OCI-M1 (cell line): ENCODE measurements at regions not wholly inside any gene's neighbourhood (a gene's known extent, or its start where the extent isn't known, plus 50 kb on each side); places are given as distances from the start of the nearest gene placed in this dataset.
"Not testable (repeated sequence)": the region's sequence is repeated elsewhere in the genome, so short reads cannot be mapped to it uniquely, and the experiment has no call there.

Experiments
- DNase-seq: peaks from one replicate; lab custom pipeline; 2025; lab: John Stamatoyannopoulos, UW

DNA sequence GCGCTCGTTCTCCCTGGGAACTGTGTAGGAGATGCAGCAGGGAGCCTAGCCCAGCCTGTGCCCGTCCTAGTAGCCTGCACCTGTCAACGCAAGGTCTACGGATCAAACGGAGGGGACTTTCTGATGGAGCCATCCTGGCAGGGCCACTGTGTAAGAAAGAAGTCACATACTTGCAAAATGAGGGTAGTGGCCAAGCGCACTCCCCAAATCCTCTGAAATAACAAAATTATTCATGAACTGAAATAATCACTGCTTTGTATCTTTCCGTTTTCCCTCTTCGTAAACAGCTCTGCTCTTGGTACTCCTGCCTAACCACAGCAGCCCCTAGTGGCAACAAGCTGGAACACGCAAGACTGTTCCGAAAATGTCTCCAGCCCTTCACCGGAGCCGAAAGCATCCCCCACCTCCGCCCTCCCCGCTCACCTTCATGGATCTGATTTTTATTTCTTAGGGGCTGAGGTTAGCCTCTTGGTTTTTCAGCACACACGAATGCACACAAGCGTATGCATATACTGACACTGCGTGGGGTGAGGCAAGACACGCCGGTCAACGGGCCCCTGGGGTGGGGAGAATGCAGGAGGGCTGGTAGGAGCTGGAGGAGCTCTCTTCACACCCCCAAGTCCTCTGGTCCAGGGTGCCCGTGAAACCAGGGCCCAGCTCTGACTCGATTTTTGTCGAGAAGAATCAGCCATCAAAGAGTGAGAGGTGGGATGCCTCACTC lies 100.8 kb downstream of the ABCC12 start:
- DNase-seq = peak; percentile 3

DNA sequence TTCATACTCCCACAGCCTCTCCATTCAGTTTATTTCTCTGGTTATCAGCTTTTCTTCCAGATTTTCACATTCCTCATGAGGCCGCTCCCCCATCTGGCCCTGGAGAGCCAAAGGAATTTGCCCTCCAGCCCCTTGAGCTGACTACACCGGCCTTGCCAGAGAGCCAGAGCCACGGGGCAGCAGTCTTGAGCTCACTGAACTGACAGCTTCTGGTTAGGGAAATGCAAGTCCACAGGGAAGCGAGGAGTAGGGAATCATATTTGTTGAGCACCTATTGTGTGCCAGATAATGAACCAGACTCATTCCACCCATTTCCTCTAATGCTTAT lies 102.4 kb downstream of the ABCC12 start:
- DNase-seq = no peak

DNA sequence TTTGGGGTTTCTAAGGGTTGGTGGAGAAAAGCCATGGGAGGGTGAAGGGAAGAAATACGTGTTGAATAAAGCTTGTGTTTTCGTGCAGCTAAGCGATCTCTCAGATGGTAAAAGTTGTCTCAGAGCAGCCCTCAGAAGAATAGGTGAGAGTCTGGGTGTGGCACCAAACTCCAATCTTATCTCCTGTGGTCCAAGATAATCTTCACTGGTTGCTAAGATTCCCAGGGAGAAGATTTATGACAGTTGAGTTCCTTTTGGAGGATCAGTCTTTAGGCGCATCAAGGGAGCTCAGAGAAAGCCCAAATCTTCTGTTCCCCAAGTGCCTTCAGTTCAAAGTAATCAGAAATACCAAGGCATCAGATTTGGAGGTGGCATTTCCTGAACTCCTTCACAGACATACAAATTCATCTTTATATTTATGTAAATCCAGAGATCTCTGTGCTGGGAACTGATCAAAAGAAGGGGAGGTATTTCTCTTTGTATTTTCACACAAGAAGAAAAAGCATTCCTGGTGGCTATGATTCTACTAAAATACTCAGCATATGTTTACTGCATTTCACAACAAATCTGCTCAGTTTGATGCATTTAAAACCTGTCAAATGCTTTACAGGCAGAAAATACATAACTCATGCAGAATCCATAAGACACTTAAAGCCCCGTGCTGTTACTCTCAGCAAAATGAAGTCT lies 102.9 kb downstream of the ABCC12 start:
- no peak for DNase-seq

DNA sequence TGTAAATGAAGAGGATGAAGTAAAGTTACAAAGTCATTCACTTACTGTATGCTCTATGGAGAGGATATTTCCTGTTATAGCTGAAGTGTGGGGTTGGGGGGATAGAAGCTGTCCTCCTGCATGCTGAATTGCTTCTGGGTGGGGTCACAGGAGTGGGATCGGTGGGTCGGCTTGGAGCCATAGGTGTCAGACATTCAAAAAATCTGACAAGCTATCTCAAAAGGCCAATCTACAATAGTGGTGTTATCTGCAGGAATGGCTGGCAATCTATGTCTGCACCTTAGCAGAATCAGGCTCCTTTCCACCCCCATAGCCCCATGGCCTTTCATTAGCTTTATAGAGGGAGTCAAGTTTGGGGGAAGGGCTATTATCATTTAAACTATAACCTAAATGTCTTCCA lies 104.9 kb downstream of the ABCC12 start:
- no peak for DNase-seq

DNA sequence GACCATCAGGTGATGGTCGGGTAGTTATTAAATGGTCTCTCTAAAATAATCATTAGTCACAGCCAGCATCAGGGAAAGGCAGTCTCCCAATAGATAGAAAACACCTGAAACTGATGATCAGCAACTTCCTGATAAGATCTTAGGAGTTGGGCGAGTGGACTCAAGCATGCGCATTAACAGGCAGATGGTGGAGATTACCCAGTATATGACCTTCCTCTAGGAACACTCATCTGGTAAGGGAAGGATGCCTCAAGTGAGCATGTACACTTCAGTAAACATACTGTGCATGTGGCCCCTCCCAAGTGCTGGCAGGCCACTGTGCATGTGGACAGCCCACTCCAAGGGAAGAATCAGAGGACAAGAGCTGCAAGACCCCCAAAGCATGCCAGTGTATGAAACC lies 105.9 kb downstream of the ABCC12 start:
- no peak for DNase-seq

DNA sequence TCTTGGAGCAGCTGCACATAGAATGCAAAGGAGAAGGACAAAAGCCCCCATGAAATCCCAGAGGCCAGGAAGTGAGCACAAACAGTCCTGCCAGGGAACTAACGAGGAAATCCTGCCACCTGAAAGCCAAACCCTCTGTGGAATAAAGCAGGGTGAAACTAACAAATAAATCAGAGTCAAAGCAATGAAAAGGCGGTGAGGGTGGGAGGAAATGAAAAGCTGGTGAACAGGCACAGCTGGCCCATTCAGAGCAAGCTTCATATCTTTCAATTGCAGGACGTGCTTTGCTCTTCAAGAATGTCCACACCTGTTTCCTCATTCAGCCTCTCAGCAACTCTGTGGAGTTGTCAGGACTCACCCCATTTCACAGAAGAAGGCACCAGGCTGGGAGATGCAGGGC lies 108.1 kb downstream of the ABCC12 start:
- DNase-seq = no peak

DNA sequence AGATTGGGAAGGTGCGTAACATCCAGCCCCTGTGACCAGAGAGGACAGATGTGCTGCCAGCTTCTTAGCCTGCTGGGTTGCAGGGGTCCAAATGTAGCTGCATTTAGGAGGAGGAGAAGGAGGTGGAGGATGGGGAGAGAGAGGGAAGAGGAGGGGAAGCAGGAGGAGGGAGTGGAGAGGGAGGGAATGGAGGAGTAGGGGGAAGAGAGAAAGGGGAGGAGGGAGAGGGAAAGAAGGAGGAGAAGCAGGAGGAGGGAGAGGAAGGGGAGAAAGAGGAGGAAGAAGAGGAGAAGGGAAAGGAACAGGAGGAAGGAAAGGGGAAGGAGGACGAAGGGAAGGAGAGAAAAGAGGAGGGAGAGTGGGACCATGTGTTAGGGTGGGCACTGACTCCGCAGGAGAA lies 108.6 kb downstream of the ABCC12 start:
- DNase-seq = no peak

DNA sequence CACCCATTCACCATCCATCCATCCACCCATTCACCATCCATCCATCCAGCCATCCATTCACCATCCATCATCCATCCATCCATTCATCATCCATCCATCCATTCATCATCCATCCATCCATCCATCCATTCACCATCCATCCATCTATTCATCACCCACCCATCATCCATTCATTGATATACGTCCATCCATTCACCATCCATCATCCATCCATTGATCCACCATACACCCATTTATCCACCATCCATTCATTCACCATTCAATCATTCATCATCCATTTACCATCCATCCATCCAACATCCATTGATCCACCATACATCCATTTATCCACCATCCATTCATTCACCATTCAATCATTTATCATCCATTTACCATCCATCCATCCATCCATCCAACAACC lies 111.7 kb downstream of the ABCC12 start:
- no peak for DNase-seq

DNA sequence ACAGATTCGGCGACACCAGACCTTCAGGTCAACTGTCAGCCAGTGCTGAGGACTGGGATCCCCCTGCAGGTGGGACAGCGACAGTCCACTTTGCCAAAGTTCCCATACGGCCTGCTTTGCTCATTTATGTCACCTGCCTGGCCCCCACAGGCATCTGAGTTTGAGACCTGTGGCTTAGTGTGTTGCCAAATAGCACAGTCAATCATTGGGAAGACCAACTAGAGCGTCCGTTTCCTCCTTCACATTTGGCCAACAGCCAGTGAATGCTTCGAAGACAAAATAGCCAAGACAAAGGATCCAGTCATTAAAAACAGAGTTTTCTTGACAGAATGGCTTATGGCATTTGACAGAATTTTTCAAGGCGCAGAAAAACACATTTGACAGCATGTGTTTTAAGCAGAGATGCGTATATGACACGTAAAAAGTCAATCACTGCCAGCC lies 113.8 kb downstream of the ABCC12 start:
- no peak for DNase-seq

DNA sequence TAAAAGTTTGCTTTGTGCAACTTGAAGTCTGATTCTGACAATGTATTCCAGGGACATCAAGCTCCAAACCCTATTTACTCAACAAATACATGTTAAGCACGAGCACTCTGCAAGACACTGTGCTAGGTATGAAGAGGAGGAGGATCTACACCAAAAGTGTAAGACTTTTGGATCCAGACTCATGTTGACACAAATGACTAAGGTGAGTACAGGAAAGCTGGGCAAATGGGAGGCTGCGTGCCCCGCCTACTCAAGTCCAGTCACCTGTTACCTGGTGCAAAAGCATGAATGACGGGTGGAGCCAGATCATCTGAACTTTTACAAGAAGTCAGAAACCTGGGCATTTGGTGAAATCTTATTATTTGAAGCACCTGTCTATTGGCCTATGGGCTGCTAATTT lies 120.7 kb downstream of the ABCC12 start:
- no peak for DNase-seq

DNA sequence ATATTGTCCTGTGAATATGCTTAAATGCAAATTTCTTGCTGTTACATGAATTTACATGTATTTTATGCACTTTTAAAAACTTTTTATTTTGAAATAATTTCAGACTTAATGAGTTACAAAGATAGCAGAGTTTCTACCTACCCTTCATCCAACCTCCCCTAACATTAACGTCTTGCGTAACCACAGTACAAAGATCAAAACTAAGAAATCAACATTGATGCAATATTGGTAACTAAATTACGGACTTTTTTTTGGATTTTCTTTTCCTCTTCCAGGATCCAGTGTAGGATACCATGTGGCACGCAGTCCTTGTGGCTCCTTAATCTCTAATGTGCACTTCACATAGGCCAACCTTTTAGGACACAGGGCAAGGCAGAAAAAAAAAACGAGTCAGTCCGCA lies 124.9 kb downstream of the ABCC12 start:
- no peak for DNase-seq

DNA sequence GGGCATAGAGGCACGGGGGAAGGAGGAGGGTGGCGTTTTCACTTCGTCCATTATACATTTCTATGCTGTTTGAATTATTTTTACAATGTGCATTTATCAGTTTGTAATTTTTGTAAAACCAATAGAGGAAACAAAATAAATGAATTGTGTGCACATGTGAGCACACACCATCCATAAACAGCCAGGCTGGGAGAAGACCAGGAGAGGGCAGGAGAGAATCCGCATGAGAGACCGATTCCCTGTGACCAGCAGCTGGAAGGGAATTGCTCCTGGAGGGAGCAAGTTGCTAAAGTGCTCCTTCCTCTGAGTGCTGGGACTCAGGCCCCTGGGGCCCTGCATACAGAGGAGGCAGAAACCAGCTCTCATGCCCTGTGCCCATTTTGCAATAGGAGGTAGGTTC lies 126.0 kb downstream of the ABCC12 start:
- no peak for DNase-seq

DNA sequence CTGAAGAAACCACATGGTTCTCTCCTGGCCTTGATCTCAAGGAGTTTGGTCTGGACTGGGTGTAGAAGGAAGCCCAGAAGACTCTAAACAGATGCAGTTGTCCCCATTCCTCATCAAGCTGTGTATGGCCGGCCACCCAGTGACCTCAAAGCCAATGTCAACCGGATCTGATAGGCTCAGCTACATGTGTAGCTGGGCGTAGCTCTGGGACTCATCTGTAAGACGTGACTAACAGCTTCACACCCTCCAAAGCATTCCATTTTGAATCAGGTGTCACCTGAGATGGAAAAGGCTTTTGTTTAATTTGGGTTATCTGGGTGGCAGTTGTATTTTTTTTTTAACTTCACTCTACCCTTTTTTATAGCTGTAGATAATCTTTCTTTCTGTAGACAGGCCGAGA lies 130.4 kb downstream of the ABCC12 start:
- DNase-seq = no peak

DNA sequence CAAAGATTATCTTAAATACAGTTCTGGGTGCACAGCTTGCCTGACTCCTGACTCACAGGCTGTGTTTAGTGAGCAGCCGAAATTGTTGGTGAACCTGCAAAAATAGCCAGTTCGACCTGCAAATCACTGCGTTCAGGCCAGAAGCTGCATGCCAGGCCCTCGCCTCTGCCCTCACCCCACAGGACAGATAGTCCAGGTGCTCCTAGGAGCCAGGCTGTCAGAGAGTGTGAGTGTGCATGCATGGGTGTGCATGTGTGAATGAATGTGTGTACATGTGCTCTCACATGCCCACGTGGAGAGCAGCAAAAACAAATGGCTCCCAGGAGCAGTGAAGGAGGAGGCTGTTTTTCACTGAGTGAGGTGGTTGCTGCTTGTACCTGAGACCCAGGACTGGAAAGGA lies 131.8 kb downstream of the ABCC12 start:
- DNase-seq = no peak

DNA sequence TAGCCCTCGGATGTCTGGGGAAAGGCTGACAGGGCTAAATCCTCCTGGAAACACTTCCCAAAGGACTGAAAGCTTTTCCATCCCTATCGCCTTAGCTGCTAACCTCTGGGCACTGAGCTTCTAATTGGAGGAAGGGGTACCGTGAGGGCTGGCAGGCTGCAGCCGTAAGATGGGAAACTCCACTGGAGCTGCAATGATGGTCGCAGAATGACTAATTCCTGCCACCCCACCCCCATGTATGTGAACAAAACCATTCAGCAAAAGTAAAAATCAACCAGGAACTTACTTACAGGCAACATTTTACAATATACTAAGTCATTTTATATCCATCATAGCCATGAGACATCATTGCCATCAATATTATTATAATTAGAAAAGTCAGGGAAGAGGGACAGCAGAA lies 133.3 kb downstream of the ABCC12 start:
- no peak for DNase-seq

DNA sequence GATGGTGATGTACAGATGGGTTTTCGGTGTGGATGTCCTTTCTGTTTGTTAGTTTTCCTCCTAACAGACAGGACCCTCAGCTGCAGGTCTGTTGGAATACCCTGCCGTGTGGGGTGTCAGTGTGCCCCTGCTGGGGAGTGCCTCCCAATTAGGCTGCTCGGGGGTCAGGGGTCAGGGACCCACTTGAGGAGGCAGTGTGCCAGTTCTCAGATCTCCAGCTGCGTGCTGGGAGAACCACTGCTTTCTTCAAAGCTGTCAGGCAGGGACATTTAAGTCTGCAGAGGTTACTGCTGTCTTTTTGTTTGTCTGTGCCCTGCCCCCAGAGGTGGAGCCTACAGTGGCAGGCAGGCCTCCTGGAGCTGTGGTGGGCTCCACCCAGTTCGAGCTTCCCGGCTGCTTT lies 135.2 kb downstream of the ABCC12 start:
- DNase-seq = not testable (repeated sequence)

DNA sequence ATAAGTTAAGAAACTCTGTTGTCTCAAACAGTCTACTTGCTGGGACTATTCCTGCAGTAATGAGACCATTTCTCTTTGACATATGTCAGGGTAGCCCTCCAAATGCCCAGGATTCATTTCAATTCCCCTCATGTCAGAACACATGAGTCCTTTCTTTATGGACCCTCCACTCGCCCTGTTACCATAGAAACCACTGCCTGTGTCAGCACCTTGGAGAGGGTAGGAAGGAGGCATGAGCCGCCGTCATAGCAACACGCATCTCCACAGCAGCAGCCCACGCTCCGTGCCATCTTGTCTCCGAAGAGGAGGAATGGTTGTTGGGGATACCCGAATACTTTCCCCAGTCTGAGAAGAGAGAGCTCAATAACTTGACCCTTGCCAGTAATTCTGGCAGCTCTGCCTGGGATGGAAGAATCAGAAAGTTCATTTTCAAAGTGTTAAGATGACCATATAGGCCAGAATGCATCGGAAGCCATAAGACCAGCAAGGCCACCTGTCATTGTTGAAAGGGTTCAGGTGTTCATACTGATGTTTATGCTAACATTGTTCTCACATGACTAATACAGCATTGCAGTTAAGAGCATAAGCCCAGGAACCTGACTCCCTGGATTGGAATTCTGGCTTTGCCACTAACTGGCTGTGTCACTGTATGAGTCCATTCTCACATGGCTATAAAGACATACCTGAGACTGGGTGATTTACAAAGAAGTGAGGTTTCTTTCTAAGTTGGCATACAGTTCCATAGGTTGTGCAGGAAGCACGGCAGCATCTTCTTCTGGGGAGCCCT lies 141.3 kb downstream of the ABCC12 start:
- no peak for DNase-seq

DNA sequence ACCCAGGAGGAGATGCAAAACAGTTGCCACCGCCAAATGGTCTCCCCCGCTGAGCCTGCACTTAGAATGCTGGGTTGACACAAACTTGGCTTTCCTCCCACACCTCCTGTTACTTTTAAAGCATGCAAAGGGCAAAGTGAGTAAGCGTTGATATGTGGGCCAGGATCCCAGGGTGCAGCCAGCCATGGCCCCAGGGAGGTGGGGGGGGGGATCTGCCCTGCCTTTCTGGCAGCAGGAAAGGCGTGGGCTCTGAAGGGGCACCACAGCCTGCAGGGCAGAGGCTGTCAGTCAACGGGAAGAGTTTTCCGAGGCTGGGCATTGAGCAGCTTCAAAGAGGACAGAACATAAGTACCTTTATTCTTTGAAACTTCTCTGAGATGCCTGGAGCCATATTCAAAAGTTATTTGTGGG lies 142.3 kb downstream of the ABCC12 start:
- DNase-seq = no peak

DNA sequence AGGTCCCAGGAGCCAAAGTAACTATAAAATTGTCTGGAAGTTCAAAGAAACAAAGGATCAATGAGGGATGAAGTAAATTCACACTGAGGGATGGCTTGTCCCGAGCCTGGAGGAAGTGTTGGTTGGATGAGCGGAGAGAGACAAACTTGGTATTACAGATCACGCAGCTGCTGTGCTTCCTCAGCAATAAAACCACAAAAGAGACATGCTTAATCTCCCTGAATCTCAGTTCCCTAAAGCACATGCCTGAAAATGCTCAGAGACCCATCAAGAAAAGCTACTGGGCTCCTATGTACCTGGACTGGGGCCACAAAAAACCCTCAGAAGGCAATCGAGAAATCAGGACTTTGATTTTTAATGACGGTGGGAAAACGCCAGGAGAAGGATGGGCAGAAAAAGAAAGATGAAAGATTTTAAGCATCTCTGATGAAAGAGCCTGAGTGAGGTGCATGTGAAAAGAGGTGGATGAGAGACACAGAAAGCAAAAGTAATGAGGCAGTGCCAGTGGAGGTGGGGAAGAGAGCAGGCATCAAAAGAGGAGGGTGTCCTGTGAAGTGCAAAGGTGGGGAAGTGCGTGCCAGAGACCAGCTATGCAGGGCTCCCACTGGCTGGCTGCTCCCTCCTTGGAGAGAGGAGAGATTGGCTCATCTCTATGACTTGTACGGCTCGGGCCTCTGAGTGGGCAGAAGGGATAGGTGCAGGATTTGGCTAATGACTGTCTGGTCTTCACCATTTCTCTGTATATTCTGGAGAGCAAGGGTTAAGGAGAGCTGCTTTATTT lies 143.7 kb downstream of the ABCC12 start:
- no peak for DNase-seq

DNA sequence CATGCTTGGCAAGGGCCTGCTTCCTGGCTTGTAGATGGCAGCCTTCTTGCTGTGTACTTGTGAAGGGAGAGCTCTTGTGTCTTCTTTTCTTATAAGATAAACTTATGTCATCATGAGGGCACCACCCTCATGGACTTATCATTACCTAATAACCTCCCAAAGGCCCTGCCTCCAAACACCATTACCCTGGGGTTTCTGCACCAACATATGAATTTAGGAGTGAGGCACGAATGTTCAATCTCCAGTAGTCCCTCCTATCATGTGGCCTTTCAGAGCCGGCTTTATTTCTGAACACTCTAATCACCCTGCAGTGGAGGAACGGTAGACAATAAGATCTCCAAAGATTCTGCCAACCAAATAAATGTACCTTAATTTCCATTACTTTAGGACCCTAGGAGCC lies 144.3 kb downstream of the ABCC12 start:
- no peak for DNase-seq

DNA sequence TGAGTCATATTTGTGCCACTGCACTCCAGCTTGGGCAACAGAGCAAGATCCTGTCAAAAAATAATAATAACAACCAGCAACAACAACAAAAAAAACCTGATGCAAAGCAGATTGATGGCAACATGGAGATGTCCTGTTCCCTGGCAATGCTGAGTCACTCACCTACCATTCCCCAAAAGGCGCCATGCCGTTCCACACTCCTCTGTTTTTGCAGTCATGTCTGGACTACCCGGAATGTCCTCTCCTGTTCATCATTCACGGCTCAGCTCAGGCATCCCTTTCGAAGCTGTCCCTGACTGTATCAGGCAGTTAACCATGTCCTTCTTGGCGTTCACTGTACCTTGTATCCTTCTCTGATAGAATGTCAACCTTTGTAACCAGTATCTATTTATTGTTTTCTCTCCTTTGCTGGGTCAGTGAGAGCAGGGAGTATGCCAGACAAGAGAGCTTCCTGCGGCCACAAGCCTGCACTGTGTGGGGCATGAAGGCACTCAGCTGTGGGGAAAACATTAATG lies 147.7 kb downstream of the ABCC12 start:
- no peak for DNase-seq

DNA sequence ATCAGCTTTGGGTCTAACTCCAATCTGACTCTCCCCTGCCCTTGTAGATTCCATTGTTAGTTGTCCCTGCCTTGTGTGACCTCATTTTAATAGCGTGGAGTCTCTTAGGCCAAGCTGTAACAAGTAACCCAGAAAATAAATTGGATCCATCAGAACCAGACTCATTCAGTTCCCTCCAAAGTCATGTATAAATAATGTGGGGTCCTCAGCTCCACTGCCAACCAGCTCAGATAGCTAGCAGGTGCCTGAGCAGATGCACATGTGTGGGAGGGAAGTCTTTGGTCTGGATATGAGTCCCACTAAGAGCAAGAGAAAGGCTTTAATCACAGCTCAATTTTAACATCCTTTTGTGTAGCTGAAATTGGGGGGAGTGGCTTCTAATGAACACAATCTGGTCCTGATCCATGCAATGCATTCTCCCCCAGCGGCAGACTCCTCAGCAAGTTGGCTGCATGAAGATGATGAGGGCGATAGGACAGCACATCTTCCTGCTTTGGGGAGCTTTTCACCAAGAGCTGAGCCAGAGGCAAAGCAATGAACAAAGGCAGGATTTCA lies 151.6 kb downstream of the ABCC12 start:
- DNase-seq = no peak
